Stimulated activated memory B cell treated with anti-CD40 and anti-IgM and Interleukin-4, amounts not matched to agents 10 μg/mL and 1 μg/mL and 100 μg/mL, for 72 hours (primary cell): ENCODE measurements at regions not wholly inside any gene's neighbourhood (a gene's known extent, or its start where the extent isn't known, plus 50 kb on each side); places are given as distances from the start of the nearest gene placed in this dataset.

Source experiments
- ATAC-seq: fragments of 150-1000 bp; cut with Tn5 transposase; 2 replicates; pipeline ENCODE4 v1.10.0; 2021
- H3K27ac Mint-ChIP-seq: one replicate; pipeline ENCODE4 v1.8.0; 2022; ENCODE audit warnings: mild to moderate bottlenecking, mixed read lengths
- H3K27me3 Mint-ChIP-seq: one replicate; pipeline ENCODE4 v1.8.0; 2022; ENCODE audit warnings: mixed read lengths
- H3K36me3 Mint-ChIP-seq: one replicate; pipeline ENCODE4 v1.8.0; 2022; ENCODE audit warnings: mixed read lengths
- H3K4me1 Mint-ChIP-seq: one replicate; pipeline ENCODE4 v1.8.0; 2022; ENCODE audit warnings: mixed read lengths
- H3K4me3 Mint-ChIP-seq: one replicate; pipeline ENCODE4 v1.8.0; 2022; ENCODE audit warnings: mild to moderate bottlenecking, moderate library complexity, mixed read lengths
- H3K9me3 Mint-ChIP-seq: one replicate; pipeline ENCODE4 v1.8.0; 2022; ENCODE audit warnings: mixed read lengths

- Mint-ChIP-seq H3K9me3 (no peaks in the 10 kb centered on the region), H3K27ac (no peak overlapping the region), H3K36me3 (no peaks in the 10 kb centered on the region), H3K27me3 (peaks cover 19% of the 10 kb centered on the region), H3K4me3 (no peak overlapping the region), H3K4me1 (no peaks in the 10 kb centered on the region)
- no peak for ATAC-seq
Observed at GRCh38 chr13:24087605-24088225, 72.8 kb upstream of the SPATA13 start.

- Mint-ChIP-seq H3K4me1 (no peaks in the 10 kb centered on the region), H3K27ac (no peak overlapping the region), H3K27me3 (peaks cover 19% of the 10 kb centered on the region), H3K4me3 (no peak overlapping the region), H3K9me3 (no peaks in the 10 kb centered on the region), H3K36me3 (no peaks in the 10 kb centered on the region)
- ATAC-seq, result no peak
Observed at GRCh38 chr13:24090049-24090448, 70.5 kb upstream of the SPATA13 start.

- no peaks in the 10 kb centered on the region for H3K36me3 Mint-ChIP-seq
- H3K27ac Mint-ChIP-seq, result no peak overlapping the region
- no peak overlapping the region for H3K4me3 Mint-ChIP-seq
- ATAC-seq, result no peak
- no peaks in the 10 kb centered on the region for H3K9me3 Mint-ChIP-seq
- H3K27me3 Mint-ChIP-seq, result peaks cover 9% of the 10 kb centered on the region
- H3K4me1 Mint-ChIP-seq, result no peaks in the 10 kb centered on the region
Observed at GRCh38 chr13:24091080-24091479, 69.4 kb upstream of the SPATA13 start.

GRCh38 chr13:24092108-24092507 is 68.4 kb upstream of the SPATA13 start:
- H3K9me3 Mint-ChIP-seq, result no peaks in the 10 kb centered on the region
- no peak for ATAC-seq
- H3K27ac Mint-ChIP-seq, result no peak overlapping the region
- H3K4me3 Mint-ChIP-seq, result no peak overlapping the region
- no peaks in the 10 kb centered on the region for H3K36me3 Mint-ChIP-seq
- no peaks in the 10 kb centered on the region for H3K4me1 Mint-ChIP-seq
- H3K27me3 Mint-ChIP-seq, result no peaks in the 10 kb centered on the region

GRCh38 chr13:24093047-24093446 is 67.5 kb upstream of the SPATA13 start:
- Mint-ChIP-seq H3K27ac (no peak overlapping the region), H3K4me1 (peaks cover 5% of the 10 kb centered on the region)
- no peak for ATAC-seq

GRCh38 chr13:24096659-24097058 is 63.9 kb upstream of the SPATA13 start:
- no peak overlapping the region for H3K4me3 Mint-ChIP-seq
- no peak overlapping the region for H3K27ac Mint-ChIP-seq
- ATAC-seq, result no peak
- H3K9me3 Mint-ChIP-seq, result no peaks in the 10 kb centered on the region
- H3K36me3 Mint-ChIP-seq, result no peaks in the 10 kb centered on the region
- H3K4me1 Mint-ChIP-seq, result peaks cover 5% of the 10 kb centered on the region
- peaks cover 7% of the 10 kb centered on the region for H3K27me3 Mint-ChIP-seq

More at GRCh38 chr13:24093047-24093446, 67.5 kb upstream of the SPATA13 start:
- Mint-ChIP-seq H3K27me3 (peaks cover 3% of the 10 kb centered on the region), H3K9me3 (no peaks in the 10 kb centered on the region), H3K36me3 (no peaks in the 10 kb centered on the region), H3K4me3 (no peak overlapping the region)

- no peaks in the 10 kb centered on the region for H3K9me3 Mint-ChIP-seq
- no peaks in the 10 kb centered on the region for H3K36me3 Mint-ChIP-seq
- ATAC-seq, result peak; percentile 75
- H3K4me1 Mint-ChIP-seq, result peaks cover 5% of the 10 kb centered on the region
- H3K4me3 Mint-ChIP-seq, result no peak overlapping the region
- H3K27ac Mint-ChIP-seq, result no peak overlapping the region
- H3K27me3 Mint-ChIP-seq, result peaks cover 7% of the 10 kb centered on the region
Observed at GRCh38 chr13:24097064-24097463, 63.5 kb upstream of the SPATA13 start.

- peaks cover 5% of the 10 kb centered on the region for H3K4me1 Mint-ChIP-seq
- peak; percentile 42 for ATAC-seq
- H3K36me3 Mint-ChIP-seq, result no peaks in the 10 kb centered on the region
- H3K27me3 Mint-ChIP-seq, result peaks cover 7% of the 10 kb centered on the region
- H3K4me3 Mint-ChIP-seq, result no peak overlapping the region
- H3K27ac Mint-ChIP-seq, result no peak overlapping the region
- H3K9me3 Mint-ChIP-seq, result no peaks in the 10 kb centered on the region
Observed at GRCh38 chr13:24097667-24098066, 62.9 kb upstream of the SPATA13 start.

- H3K9me3 Mint-ChIP-seq, result no peaks in the 10 kb centered on the region
- H3K27me3 Mint-ChIP-seq, result peaks cover 17% of the 10 kb centered on the region
- no peak for ATAC-seq
- H3K4me1 Mint-ChIP-seq, result peaks cover 5% of the 10 kb centered on the region
- H3K27ac Mint-ChIP-seq, result no peak overlapping the region
- no peaks in the 10 kb centered on the region for H3K36me3 Mint-ChIP-seq
- no peak overlapping the region for H3K4me3 Mint-ChIP-seq
Observed at GRCh38 chr13:24099490-24099889, 61.0 kb upstream of the SPATA13 start.

GRCh38 chr13:24100188-24100587 is 60.3 kb upstream of the SPATA13 start:
- Mint-ChIP-seq H3K27me3 (peaks cover 17% of the 10 kb centered on the region), H3K9me3 (no peaks in the 10 kb centered on the region), H3K4me1 (peaks cover 11% of the 10 kb centered on the region), H3K36me3 (no peaks in the 10 kb centered on the region), H3K4me3 (no peak overlapping the region), H3K27ac (no peak overlapping the region)
- no peak for ATAC-seq

GRCh38 chr13:24103782-24104372 is 56.6 kb upstream of the SPATA13 start:
- Mint-ChIP-seq H3K36me3 (no peaks in the 10 kb centered on the region), H3K27ac (no peak overlapping the region), H3K27me3 (peaks cover 10% of the 10 kb centered on the region), H3K4me3 (no peak overlapping the region), H3K4me1 (peaks cover 7% of the 10 kb centered on the region), H3K9me3 (no peaks in the 10 kb centered on the region)
- ATAC-seq, result no peak

GRCh38 chr13:24104723-24105122 is 55.8 kb upstream of the SPATA13 start:
- Mint-ChIP-seq H3K4me1 (peaks cover 7% of the 10 kb centered on the region), H3K27me3 (peaks cover 10% of the 10 kb centered on the region), H3K4me3 (no peak overlapping the region), H3K36me3 (no peaks in the 10 kb centered on the region), H3K9me3 (no peaks in the 10 kb centered on the region), H3K27ac (no peak overlapping the region)
- ATAC-seq, result no peak

GRCh38 chr13:24106429-24106828 is 54.1 kb upstream of the SPATA13 start:
- Mint-ChIP-seq H3K4me3 (no peak overlapping the region), H3K27me3 (peaks cover 13% of the 10 kb centered on the region), H3K9me3 (no peaks in the 10 kb centered on the region), H3K4me1 (peaks cover 7% of the 10 kb centered on the region), H3K27ac (no peak overlapping the region), H3K36me3 (no peaks in the 10 kb centered on the region)
- ATAC-seq, result no peak

- peaks cover 26% of the 10 kb centered on the region for H3K27me3 Mint-ChIP-seq
- H3K9me3 Mint-ChIP-seq, result no peaks in the 10 kb centered on the region
- no peak overlapping the region for H3K27ac Mint-ChIP-seq
- no peak for ATAC-seq
- H3K36me3 Mint-ChIP-seq, result no peaks in the 10 kb centered on the region
- no peak overlapping the region for H3K4me3 Mint-ChIP-seq
- H3K4me1 Mint-ChIP-seq, result peaks cover 7% of the 10 kb centered on the region
Observed at GRCh38 chr13:24107955-24108614, 52.4 kb upstream of the SPATA13 start.

GRCh38 chr13:24108615-24108965 is 51.9 kb upstream of the SPATA13 start:
- no peak overlapping the region for H3K27ac Mint-ChIP-seq
- ATAC-seq, result no peak
- peaks cover 23% of the 10 kb centered on the region for H3K27me3 Mint-ChIP-seq
- no peaks in the 10 kb centered on the region for H3K9me3 Mint-ChIP-seq
- H3K4me1 Mint-ChIP-seq, result peaks cover 7% of the 10 kb centered on the region
- H3K36me3 Mint-ChIP-seq, result no peaks in the 10 kb centered on the region
- no peak overlapping the region for H3K4me3 Mint-ChIP-seq

- no peak for ATAC-seq
- H3K27me3 Mint-ChIP-seq, result peaks cover 22% of the 10 kb centered on the region
- no peak overlapping the region for H3K4me3 Mint-ChIP-seq
- no peak overlapping the region for H3K27ac Mint-ChIP-seq
- no peaks in the 10 kb centered on the region for H3K9me3 Mint-ChIP-seq
- H3K36me3 Mint-ChIP-seq, result no peaks in the 10 kb centered on the region
- H3K4me1 Mint-ChIP-seq, result peaks cover 3% of the 10 kb centered on the region
Observed at GRCh38 chr13:24110011-24110410, 50.5 kb upstream of the SPATA13 start.
